Endodermal cell (in vitro differentiated cells): ENCODE measurements at regions not wholly inside any gene's neighbourhood (a gene's known extent, or its start where the extent isn't known, plus 50 kb on each side); places are given as distances from the start of the nearest gene placed in this dataset.

Experiments
- DNase-seq: peaks from one replicate; pipeline ENCODE4 v3.0.0-alpha.2; 2017
- H3K27ac ChIP-seq: 2 replicates; pipeline ENCODE4 v1.5.1; 2013; ENCODE audit warnings: mild to moderate bottlenecking, low read depth, low read length, moderate library complexity
- H3K27me3 ChIP-seq: 2 replicates; pipeline ENCODE4 v1.6.1; 2013; ENCODE audit warnings: mild to moderate bottlenecking, low read length, moderate library complexity; ENCODE audit not compliant: insufficient read depth, control insufficient read depth, poor library complexity, severe bottlenecking
- H3K36me3 ChIP-seq: 2 replicates; pipeline ENCODE4 v1.7.0; 2013; ENCODE audit warnings: mild to moderate bottlenecking, low read length, moderate library complexity; ENCODE audit not compliant: control insufficient read depth, insufficient read depth
- H3K4me1 ChIP-seq: one replicate; pipeline ENCODE4 v1.7.0; 2013; ENCODE audit warnings: low read length; ENCODE audit not compliant: control insufficient read depth, insufficient read depth
- H3K4me3 ChIP-seq: 2 replicates; pipeline ENCODE4 v1.5.1; 2013; ENCODE audit warnings: mild to moderate bottlenecking, low read length, moderate library complexity
- H3K9ac ChIP-seq: 2 replicates; pipeline ENCODE4 v1.6.1; 2013; ENCODE audit warnings: mild to moderate bottlenecking, low read length, moderate library complexity; ENCODE audit not compliant: poor library complexity, severe bottlenecking; ENCODE audit errors: extremely low read depth
- H3K9me3 ChIP-seq: 2 replicates; pipeline ENCODE4 v1.6.1; 2013; ENCODE audit warnings: mild to moderate bottlenecking, low read length, moderate library complexity; ENCODE audit not compliant: control insufficient read depth
- H3K27ac Mint-ChIP-seq: 2 replicates; pipeline ENCODE4 v1.8.0; 2020; ENCODE audit warnings: mixed read lengths
- H3K27me3 Mint-ChIP-seq: 2 replicates; pipeline ENCODE4 v1.8.0; 2021; ENCODE audit warnings: mild to moderate bottlenecking, mixed read lengths; ENCODE audit not compliant: insufficient read depth
- H3K36me3 Mint-ChIP-seq: 2 replicates; pipeline ENCODE4 v1.8.0; 2020; ENCODE audit warnings: low read depth, mixed read lengths
- H3K4me1 Mint-ChIP-seq: 2 replicates; pipeline ENCODE4 v1.8.0; 2020; ENCODE audit warnings: mixed read lengths
- H3K4me3 Mint-ChIP-seq: 2 replicates; pipeline ENCODE4 v1.8.0; 2020; ENCODE audit warnings: mild to moderate bottlenecking, moderate library complexity, mixed read lengths
- H3K9me3 Mint-ChIP-seq: 2 replicates; pipeline ENCODE4 v1.8.0; 2020; ENCODE audit warnings: mild to moderate bottlenecking, mixed read lengths
- CTCF ChIP-seq: fragments of 200-600 bp; sonication (generic); conservative IDR thresholded peaks from 2 replicates; pipeline ENCODE4 v1.5.0; 2021; ENCODE audit warnings: antibody characterized with exemption, mild to moderate bottlenecking
- WGBS, 2 experiments: methylation state at CpG; one replicate each; pipeline versions ENCODE4 v1.1.5 to v1.1.7; 2013; ENCODE audit warnings: missing lambda C conversion rate in 2 of 2, mixed read lengths in 1 of 2; ENCODE audit not compliant: insufficient coverage in 1 of 2, insufficient read length in 1 of 2; 5-methylcytosine and 5-hydroxymethylcytosine counted together

- TF ChIP-seq CTCF = no peak
- Histone ChIP-seq H3K36me3 (no peaks in the 10 kb centered on the region), H3K27me3 (no peaks in the 10 kb centered on the region), H3K9ac (no peak overlapping the region), H3K9me3 (no peaks in the 10 kb centered on the region), H3K4me3 (no peak overlapping the region), H3K27ac (no peak overlapping the region), H3K4me1 (peaks cover 3% of the 10 kb centered on the region)
- Mint-ChIP-seq H3K27ac (no peak overlapping the region), H3K9me3 (no peaks in the 10 kb centered on the region), H3K4me3 (no peak overlapping the region), H3K36me3 (no peaks in the 10 kb centered on the region), H3K27me3 (no peaks in the 10 kb centered on the region), H3K4me1 (peaks cover 2% of the 10 kb centered on the region)
- WGBS, 2 experiments = 44 to 75% methylated on average over 1 to 4 of the region's 4 CpGs
- no peak for DNase-seq
Measured at GRCh38 chr7:109752068-109752467, 1182.4 kb downstream of the DNAJB9 start.

GRCh38 chr7:109757713-109758112, 1188.0 kb downstream of the DNAJB9 start:
- peaks cover 1% of the 10 kb centered on the region for H3K4me1 Mint-ChIP-seq
- no CpG with 5 or more reads among the region's 1 CpG for WGBS, 2 experiments
- H3K9me3 ChIP-seq = no peaks in the 10 kb centered on the region
- no peak overlapping the region for H3K27ac Mint-ChIP-seq
- no peak overlapping the region for H3K4me3 ChIP-seq
- H3K9ac ChIP-seq = no peak overlapping the region
- H3K4me1 ChIP-seq = no peaks in the 10 kb centered on the region
- H3K36me3 Mint-ChIP-seq = no peaks in the 10 kb centered on the region
- DNase-seq = no peak
- H3K9me3 Mint-ChIP-seq = peaks cover 3% of the 10 kb centered on the region
- no peak for TF ChIP-seq CTCF
- no peaks in the 10 kb centered on the region for H3K27me3 ChIP-seq
- H3K4me3 Mint-ChIP-seq = no peak overlapping the region
- H3K27ac ChIP-seq = no peak overlapping the region
- no peaks in the 10 kb centered on the region for H3K36me3 ChIP-seq
- no peaks in the 10 kb centered on the region for H3K27me3 Mint-ChIP-seq

GRCh38 chr7:109763611-109764010, 1193.9 kb downstream of the DNAJB9 start:
- Mint-ChIP-seq H3K27ac (no peak overlapping the region), H3K4me1 (no peaks in the 10 kb centered on the region), H3K4me3 (no peak overlapping the region), H3K9me3 (peaks cover 3% of the 10 kb centered on the region), H3K36me3 (no peaks in the 10 kb centered on the region), H3K27me3 (no peaks in the 10 kb centered on the region)
- no peak overlapping the region for H3K27ac ChIP-seq
- no peak overlapping the region for H3K9ac ChIP-seq
- TF ChIP-seq CTCF = no peak
- no peaks in the 10 kb centered on the region for H3K36me3 ChIP-seq
- no peaks in the 10 kb centered on the region for H3K27me3 ChIP-seq
- H3K4me3 ChIP-seq = no peak overlapping the region
- WGBS, 2 experiments = 85 to 100% methylated on average over 1 to 3 of the region's 3 CpGs
- H3K4me1 ChIP-seq = no peaks in the 10 kb centered on the region
- peaks cover 2% of the 10 kb centered on the region for H3K9me3 ChIP-seq
- DNase-seq = no peak
